Gastroesophageal sphincter (tissue), 4 donors: ENCODE measurements at regions not wholly inside any gene's neighbourhood (a gene's known extent, or its start where the extent isn't known, plus 50 kb on each side); places are given as distances from the start of the nearest gene placed in this dataset.

Source experiments
- ATAC-seq: fragments of 150-250 bp; one replicate; pipeline ENCODE4 v1.9.1; 2016; ENCODE audit warnings: mild to moderate bottlenecking, moderate library complexity
- H3K27ac ChIP-seq, 4 donors: fragments of 200-600 bp; sonication (generic) in 3 of 4; 1 replicate in 3 of 4; 2 replicates in 1 of 4; pipeline ENCODE4 v1.5.1; 2016 to 2019
- H3K27me3 ChIP-seq: fragments of 200-600 bp; sonication (generic); one replicate; pipeline ENCODE4 v1.5.1; 2019
- H3K36me3 ChIP-seq, 2 donors: fragments of 200-600 bp; sonication (generic); one replicate each; pipeline ENCODE4 v1.5.1; 2019; ENCODE audit warnings: control low read depth in 1 of 2
- H3K4me1 ChIP-seq, 3 donors: fragments of 200-600 bp; sonication (generic); 1 replicate in 2 of 3; 2 replicates in 1 of 3; pipeline ENCODE4 v1.5.1; 2016 to 2019; ENCODE audit warnings: control low read depth in 2 of 3
- H3K4me3 ChIP-seq, 2 donors: fragments of 200-600 bp; sonication (generic); one replicate each; pipeline ENCODE4 v1.5.1; 2019; ENCODE audit warnings: mild to moderate bottlenecking in 1 of 2, moderate library complexity in 1 of 2
- H3K9me3 ChIP-seq, 3 donors: fragments of 200-600 bp; sonication (generic); one replicate each; pipeline ENCODE4 v1.5.1; 2017 to 2019; ENCODE audit warnings: control low read depth in 2 of 3
- CTCF ChIP-seq, 4 experiments: fragments of 200-600 bp in 2 of 4; fragments of 450-650 bp in 2 of 4; sonication (generic) in 1 of 4; IDR thresholded peaks; one replicate each; pipeline ENCODE4 v1.5.1; 2017 to 2019; ENCODE audit warnings: antibody characterized with exemption in 4 of 4, mild to moderate bottlenecking in 2 of 4, moderate library complexity in 2 of 4
- EP300 ChIP-seq: sonication (generic); formaldehyde crosslinking; IDR thresholded peaks from one replicate; pipeline ENCODE4 v1.6.1; 2017; ENCODE audit warnings: antibody characterized with exemption, mild to moderate bottlenecking
- POLR2A ChIP-seq, 2 donors: fragments of 450-650 bp; IDR thresholded peaks; one replicate each; pipeline ENCODE4 v1.6.1; 2017; ENCODE audit warnings: antibody characterized with exemption in 2 of 2, mild to moderate bottlenecking in 2 of 2, moderate library complexity in 1 of 2
- POLR2AphosphoS5 ChIP-seq: sonication (generic); formaldehyde crosslinking; IDR thresholded peaks from one replicate; pipeline ENCODE4 v1.6.1; 2017; ENCODE audit warnings: antibody characterized with exemption
- WGBS, 2 donors: methylation state at CpG; one replicate each; pipeline ENCODE4 v1.1.5; 2018; ENCODE audit warnings: low coverage in 1 of 2; 5-methylcytosine and 5-hydroxymethylcytosine counted together

- Histone ChIP-seq H3K27me3 (no peaks in the 10 kb centered on the region), H3K9me3 (no peaks in the 10 kb centered on the region), H3K4me3 (no peak overlapping the region), H3K36me3 (no peaks in the 10 kb centered on the region), H3K4me1 (no peaks in the 10 kb centered on the region), H3K27ac (no peak overlapping the region)
- no peak for TF ChIP-seq POLR2AphosphoS5
- TF ChIP-seq POLR2A (IDR thresholded peaks at IDR 0.05): no peak
- no peak for TF ChIP-seq EP300
- TF ChIP-seq CTCF (IDR thresholded peaks at IDR 0.05): no peak
- 29 to 56% methylated on average over 1 of the region's 1 CpG for WGBS, 2 donors
- no peak for ATAC-seq
Observed at GRCh38 chr4:136768925-136769275, 763.4 kb downstream of the PCDH18 start.

- Histone ChIP-seq H3K36me3 (no peaks in the 10 kb centered on the region), H3K27ac (no peak overlapping the region), H3K4me3 (no peak overlapping the region), H3K27me3 (no peaks in the 10 kb centered on the region), H3K4me1 (no peaks in the 10 kb centered on the region), H3K9me3 (no peaks in the 10 kb centered on the region)
- TF ChIP-seq POLR2AphosphoS5: no peak
- TF ChIP-seq EP300: no peak
- TF ChIP-seq POLR2A (IDR thresholded peaks at IDR 0.05): no peak
- TF ChIP-seq CTCF (IDR thresholded peaks at IDR 0.05): no peak
- 79 to 87% methylated on average over 3 of the region's 3 CpGs for WGBS, 2 donors
- ATAC-seq: no peak
Observed at GRCh38 chr4:136768213-136768924, 763.9 kb downstream of the PCDH18 start.

GRCh38 chr4:136763919-136764318 lies 768.4 kb downstream of the PCDH18 start:
- Histone ChIP-seq H3K36me3 (no peaks in the 10 kb centered on the region), H3K9me3 (no peaks in the 10 kb centered on the region), H3K4me1 (no peaks in the 10 kb centered on the region), H3K4me3 (no peak overlapping the region), H3K27me3 (no peaks in the 10 kb centered on the region), H3K27ac (no peak overlapping the region)
- 20 to 32% methylated on average over 3 of the region's 3 CpGs for WGBS, 2 donors
- ATAC-seq: no peak
- TF ChIP-seq POLR2AphosphoS5 (no peak), CTCF (IDR thresholded peaks at IDR 0.05) (no peak), POLR2A (IDR thresholded peaks at IDR 0.05) (no peak), EP300 (no peak)

GRCh38 chr4:136755531-136755916 lies 776.8 kb downstream of the PCDH18 start:
- TF ChIP-seq CTCF (IDR thresholded peaks at IDR 0.05) (no peak), POLR2A (IDR thresholded peaks at IDR 0.05) (no peak), POLR2AphosphoS5 (no peak), EP300 (no peak)
- Histone ChIP-seq H3K27ac (no peak overlapping the region), H3K9me3 (no peaks in the 10 kb centered on the region), H3K4me1 (no peaks in the 10 kb centered on the region), H3K4me3 (no peak overlapping the region), H3K36me3 (no peaks in the 10 kb centered on the region), H3K27me3 (no peaks in the 10 kb centered on the region)
- 76 to 89% methylated on average over 1 of the region's 1 CpG for WGBS, 2 donors
- no peak for ATAC-seq

DNA sequence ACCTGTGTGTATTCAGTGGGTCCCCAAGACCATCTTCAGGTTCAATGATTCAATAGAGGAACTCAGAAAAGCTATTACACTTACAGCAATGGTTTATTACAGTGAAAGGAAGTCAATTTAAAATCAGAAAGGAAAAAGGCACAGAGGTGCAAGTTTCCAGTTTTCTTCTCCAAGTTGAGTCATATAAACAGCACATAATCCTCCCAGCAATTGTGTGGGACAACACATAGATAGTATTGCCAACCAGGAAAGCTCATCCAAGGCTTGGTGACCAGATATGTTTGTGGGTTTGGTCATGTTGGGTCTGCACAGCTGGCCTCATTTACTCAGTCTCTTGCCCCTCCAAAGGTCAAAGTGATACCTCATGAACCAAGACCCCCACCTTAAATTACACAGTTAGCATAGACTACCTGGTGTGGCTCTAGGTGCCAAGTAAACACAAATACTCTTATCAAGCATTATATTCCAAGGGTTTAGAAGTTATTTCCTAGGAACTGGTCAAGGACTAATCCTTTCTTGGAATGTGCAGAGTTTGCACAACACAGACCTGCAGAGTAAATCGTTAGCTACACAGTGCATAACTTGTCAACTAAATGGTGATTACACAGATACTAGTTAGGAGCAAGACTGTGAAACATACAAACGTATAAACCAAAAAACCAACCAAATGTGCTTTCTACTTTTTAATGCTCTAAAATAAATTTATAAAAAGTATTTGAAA lies 777.3 kb downstream of the PCDH18 start:
- no peak for TF ChIP-seq EP300
- TF ChIP-seq POLR2AphosphoS5: no peak
- no peak for TF ChIP-seq POLR2A (IDR thresholded peaks at IDR 0.05)
- TF ChIP-seq CTCF (IDR thresholded peaks at IDR 0.05): no peak
- Histone ChIP-seq H3K4me1 (no peaks in the 10 kb centered on the region), H3K27ac (no peak overlapping the region), H3K4me3 (no peak overlapping the region), H3K36me3 (no peaks in the 10 kb centered on the region), H3K9me3 (no peaks in the 10 kb centered on the region), H3K27me3 (no peaks in the 10 kb centered on the region)
- 69 to 100% methylated on average over 2 of the region's 2 CpGs for WGBS, 2 donors
- ATAC-seq: no peak
